ENCODE measurements at regions not wholly inside any gene's neighbourhood (a gene's known extent, or its start where the extent isn't known, plus 50 kb on each side); places are given as distances from the start of the nearest gene placed in this dataset.

GRCh38 chr7:98748090-98748489 lies 121.7 kb downstream of the TMEM130 start:
- DNase-seq = no peak
- no peak overlapping the region for H3K27ac Mint-ChIP-seq (ENCODE audit: unreplicated experiment)
- CTCF ChIA-PET = no interaction called here
- no peaks in the 10 kb centered on the region for H3K9me3 Mint-ChIP-seq (ENCODE audit: low read depth, unreplicated experiment)
- intact Hi-C loops (cut with micrococcal nuclease; ENCODE audit: unreplicated experiment) = no loop called here
- TF ChIP-seq CTCF (IDR thresholded peaks at IDR 0.05; ENCODE audit: unreplicated experiment) = no peak
- no peaks in the 10 kb centered on the region for H3K36me3 Mint-ChIP-seq (ENCODE audit: insufficient read depth, unreplicated experiment)
- BruUV-seq (replicated peaks) = no TSS peak
- H3K27me3 Mint-ChIP-seq (ENCODE audit: unreplicated experiment) = peaks cover 16% of the 10 kb centered on the region
- H3K4me3 Mint-ChIP-seq (ENCODE audit: low read depth, unreplicated experiment) = no peak overlapping the region
- no peaks in the 10 kb centered on the region for H3K4me1 Mint-ChIP-seq (ENCODE audit: low read depth, unreplicated experiment)

DNA sequence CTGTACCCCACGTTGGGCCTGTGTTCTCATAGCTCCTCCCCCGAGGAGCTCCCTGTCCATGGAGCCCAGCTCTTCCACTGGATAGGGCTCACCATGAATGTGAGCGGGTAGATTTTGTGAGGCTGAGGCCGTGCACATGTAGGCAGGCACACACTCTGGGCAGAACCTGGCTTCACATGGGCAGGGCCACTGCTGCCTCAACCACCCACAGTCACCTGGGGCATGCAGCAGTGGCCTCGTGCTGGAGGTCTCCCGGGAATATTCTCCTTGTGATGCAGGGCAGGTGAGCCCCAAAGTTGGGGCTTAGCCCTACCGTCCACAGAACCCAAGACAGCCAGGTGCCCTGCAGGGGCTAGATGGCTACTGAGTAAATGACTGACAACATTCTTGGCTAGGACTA lies 116.6 kb downstream of the TMEM130 start:
- Mint-ChIP-seq H3K9me3 (ENCODE audit: low read depth, unreplicated experiment) (no peaks in the 10 kb centered on the region), H3K36me3 (ENCODE audit: insufficient read depth, unreplicated experiment) (no peaks in the 10 kb centered on the region), H3K27ac (ENCODE audit: unreplicated experiment) (no peak overlapping the region), H3K4me1 (ENCODE audit: low read depth, unreplicated experiment) (no peaks in the 10 kb centered on the region), H3K4me3 (ENCODE audit: low read depth, unreplicated experiment) (no peak overlapping the region), H3K27me3 (ENCODE audit: unreplicated experiment) (peaks cover 14% of the 10 kb centered on the region)
- DNase-seq = no peak
- TF ChIP-seq CTCF (IDR thresholded peaks at IDR 0.05; ENCODE audit: unreplicated experiment) = no peak
- CTCF ChIA-PET = no interaction called here
- intact Hi-C loops (cut with micrococcal nuclease; ENCODE audit: unreplicated experiment) = no loop called here
- BruUV-seq (replicated peaks) = no TSS peak

DNA sequence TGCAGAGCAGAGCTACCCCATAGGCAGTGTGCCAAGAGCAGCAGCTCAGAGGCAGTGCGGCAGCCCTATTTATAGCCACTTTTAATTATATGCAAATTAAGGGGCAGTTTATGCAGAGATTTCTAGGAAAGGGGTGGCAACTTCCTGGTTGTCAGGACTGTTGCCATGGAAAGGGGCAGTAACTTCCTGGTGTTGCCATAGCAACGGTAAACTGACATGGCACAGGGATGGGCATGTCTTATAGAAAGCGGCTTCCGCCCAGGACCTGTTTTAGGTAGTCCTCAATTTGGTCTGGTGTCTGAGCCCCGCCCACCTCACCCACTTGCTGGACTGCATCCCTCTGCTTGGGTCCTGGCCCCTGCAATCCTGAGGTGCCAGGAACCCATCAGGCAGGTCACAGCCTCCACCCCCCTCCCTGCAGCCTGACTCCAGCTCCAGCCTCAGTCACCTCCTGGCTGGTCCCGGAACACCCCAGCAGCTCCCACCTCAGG lies 115.8 kb downstream of the TMEM130 start:
- no peak for TF ChIP-seq CTCF (IDR thresholded peaks at IDR 0.05; ENCODE audit: unreplicated experiment)
- Mint-ChIP-seq H3K36me3 (ENCODE audit: insufficient read depth, unreplicated experiment) (no peaks in the 10 kb centered on the region), H3K9me3 (ENCODE audit: low read depth, unreplicated experiment) (peaks cover 3% of the 10 kb centered on the region), H3K4me1 (ENCODE audit: low read depth, unreplicated experiment) (no peaks in the 10 kb centered on the region), H3K27ac (ENCODE audit: unreplicated experiment) (no peak overlapping the region), H3K4me3 (ENCODE audit: low read depth, unreplicated experiment) (no peak overlapping the region), H3K27me3 (ENCODE audit: unreplicated experiment) (peaks cover 16% of the 10 kb centered on the region)
- DNase-seq = peak; percentile 27
- CTCF ChIA-PET = interaction anchor here (0.5 kb wide), 1 partner anchor 72 kb away, joined by 3 read pairs; no protein-coding TSS in a partner anchor
- BruUV-seq (replicated peaks) = no TSS peak
- intact Hi-C loops (cut with micrococcal nuclease; ENCODE audit: unreplicated experiment) = no loop called here

GRCh38 chr7:98755138-98755898 lies 114.5 kb downstream of the TMEM130 start:
- CTCF ChIA-PET = interaction anchor here (0.5 to 0.6 kb wide), 3 partner anchors 86 to 261 kb away, joined by 3 to 9 read pairs (median 3); no protein-coding TSS in a partner anchor
- TF ChIP-seq CTCF (IDR thresholded peaks at IDR 0.05; ENCODE audit: unreplicated experiment) = no peak
- Mint-ChIP-seq H3K36me3 (ENCODE audit: insufficient read depth, unreplicated experiment) (no peaks in the 10 kb centered on the region), H3K27ac (ENCODE audit: unreplicated experiment) (no peak overlapping the region), H3K4me3 (ENCODE audit: low read depth, unreplicated experiment) (no peak overlapping the region), H3K27me3 (ENCODE audit: unreplicated experiment) (peaks cover 29% of the 10 kb centered on the region), H3K4me1 (ENCODE audit: low read depth, unreplicated experiment) (no peaks in the 10 kb centered on the region), H3K9me3 (ENCODE audit: low read depth, unreplicated experiment) (peaks cover 5% of the 10 kb centered on the region)
- peak; percentile 29 for DNase-seq
- no TSS peak for BruUV-seq (replicated peaks)
- intact Hi-C loops (cut with micrococcal nuclease; ENCODE audit: unreplicated experiment) = loop anchor here (5.0 kb wide), 1 partner anchor 87 kb away; no protein-coding TSS in a partner anchor
